K562 (cell line): ENCODE measurements at regions not wholly inside any gene's neighbourhood (a gene's known extent, or its start where the extent isn't known, plus 50 kb on each side); places are given as distances from the start of the nearest gene placed in this dataset.

Experiments
- CHD4 ChIP-seq: fragments of 200-600 bp; sonication (generic); IDR thresholded peaks from 3 replicates; pipeline ENCODE4 v1.6.1; 2012; ENCODE audit warnings: low read depth, mild to moderate bottlenecking, mixed read lengths, low read length, inconsistent platforms; ENCODE audit not compliant: insufficient read depth, insufficient replicate concordance, poor library complexity, severe bottlenecking
- EZH2 ChIP-seq: IDR thresholded peaks from 2 replicates; pipeline ENCODE4 v1.6.1; 2012; ENCODE audit warnings: low read depth, mild to moderate bottlenecking, inconsistent platforms, low read length, borderline replicate concordance
- JUND ChIP-seq, 2 experiments: IDR thresholded peaks; 2 replicates in 1 of 2; 3 replicates in 1 of 2; pipeline ENCODE4 v1.6.1; 2011; ENCODE audit warnings: borderline replicate concordance in 2 of 2, low read depth in 2 of 2, low read length in 2 of 2, improper control_type of control experiment in 1 of 2, missing biosample characterization in 1 of 2, missing genetic modification characterization in 1 of 2, missing genetic modification reagents in 1 of 2
- MXI1 ChIP-seq: IDR thresholded peaks from 2 replicates; pipeline ENCODE4 v1.6.1; 2011; ENCODE audit warnings: low read depth, mild to moderate bottlenecking, improper control_type of control experiment, low read length
- NR2C2 ChIP-seq, 2 experiments: fragments of 200-800 bp in 1 of 2; sonication (Bioruptor generic) in 1 of 2; sonication (generic) in 1 of 2; formaldehyde crosslinking in 1 of 2; IDR thresholded peaks; 2 replicates each; pipeline versions ENCODE4 v1.6.1 to v1.8.0; 2016 to 2022; ENCODE audit warnings: mild to moderate bottlenecking in 1 of 2, missing compliant biosample characterization in 1 of 2, missing genetic modification characterization in 1 of 2, missing genetic modification reagents in 1 of 2
- POLR2A ChIP-seq: fragments of 450-650 bp; conservative IDR thresholded peaks from 2 replicates; pipeline ENCODE4 v1.6.1; 2016
- SRF ChIP-seq, 2 experiments: fragments of 250-450, 450-650 bp in 1 of 2; sonication (Bioruptor Pico) in 1 of 2; sonication (generic) in 1 of 2; formaldehyde crosslinking; IDR thresholded peaks; 2 replicates each; pipeline versions ENCODE4 v1.5.0 to v1.5.1; 2020 to 2022; ENCODE audit warnings: mild to moderate bottlenecking in 1 of 2, missing genetic modification reagents in 1 of 2
- ZBTB7A ChIP-seq: IDR thresholded peaks from 2 replicates; pipeline ENCODE4 v1.6.1; 2011; ENCODE audit warnings: low read depth, mild to moderate bottlenecking, low read length, moderate library complexity, borderline replicate concordance; ENCODE audit not compliant: control insufficient read depth
- TF ChIP-seq, protein P1 (sequence below), 2 experiments: fragments of 200-800 bp in 1 of 2; sonication (Bioruptor generic) in 1 of 2; sonication (generic) in 1 of 2; formaldehyde crosslinking in 1 of 2; IDR thresholded peaks in 1 of 2; conservative IDR thresholded peaks in 1 of 2; 2 replicates each; pipeline versions ENCODE4 v1.5.0 to v1.6.1; 2016 to 2020; ENCODE audit warnings: missing compliant biosample characterization in 1 of 2, missing genetic modification characterization in 1 of 2, missing genetic modification reagents in 1 of 2
- TF ChIP-seq, protein P2 (sequence below): sonication (generic); formaldehyde crosslinking; IDR thresholded peaks from 2 replicates; pipeline ENCODE4 v1.8.0; 2023; ENCODE audit warnings: mild to moderate bottlenecking, missing genetic modification reagents
- TF ChIP-seq, protein P3 (sequence below): fragments of 250-450 bp; sonication (Bioruptor Pico); IDR thresholded peaks from 2 replicates; pipeline ENCODE4 v1.8.0; 2021; ENCODE audit warnings: mild to moderate bottlenecking, moderate library complexity

DNA sequence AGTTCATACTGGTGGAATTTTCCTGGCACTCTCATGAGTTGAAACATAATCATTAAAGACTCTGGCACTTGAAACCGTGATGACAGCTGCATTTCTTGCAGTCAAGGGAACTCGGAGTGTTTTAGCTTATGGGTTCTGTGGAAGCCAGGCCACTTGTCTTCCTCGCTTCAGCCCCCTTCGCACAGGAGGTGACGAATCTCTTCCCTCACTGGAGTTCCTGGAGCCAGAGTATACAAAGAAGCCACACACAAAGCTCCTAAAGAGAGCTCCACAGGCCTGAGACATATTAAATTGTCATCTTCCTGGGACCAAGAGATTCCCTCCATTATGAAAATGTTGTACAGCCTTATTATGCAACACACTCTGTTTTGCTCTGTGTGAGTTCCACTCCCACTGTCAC lies 964.1 kb downstream of the TMEM121 start:
- TF ChIP-seq POLR2A (no peak), CHD4 (no peak), EZH2 (no peak), MXI1 (no peak), ZBTB7A (no peak), NR2C2 (CRISPR knock-in tag; IDR thresholded peaks at IDR 0.05) (no peak), NR2C2 (tag; IDR thresholded peaks at IDR 0.05) (no peak), SRF (CRISPR knock-in tag; IDR thresholded peaks at IDR 0.05) (no peak), JUND (IDR thresholded peaks at IDR 0.05; ENCODE audit: borderline replicate concordance, low read depth, low read length) (no peak), JUND (tag; IDR thresholded peaks at IDR 0.05; ENCODE audit: borderline replicate concordance, low read depth, low read length) (no peak)
- TF ChIP-seq, protein P1, sequence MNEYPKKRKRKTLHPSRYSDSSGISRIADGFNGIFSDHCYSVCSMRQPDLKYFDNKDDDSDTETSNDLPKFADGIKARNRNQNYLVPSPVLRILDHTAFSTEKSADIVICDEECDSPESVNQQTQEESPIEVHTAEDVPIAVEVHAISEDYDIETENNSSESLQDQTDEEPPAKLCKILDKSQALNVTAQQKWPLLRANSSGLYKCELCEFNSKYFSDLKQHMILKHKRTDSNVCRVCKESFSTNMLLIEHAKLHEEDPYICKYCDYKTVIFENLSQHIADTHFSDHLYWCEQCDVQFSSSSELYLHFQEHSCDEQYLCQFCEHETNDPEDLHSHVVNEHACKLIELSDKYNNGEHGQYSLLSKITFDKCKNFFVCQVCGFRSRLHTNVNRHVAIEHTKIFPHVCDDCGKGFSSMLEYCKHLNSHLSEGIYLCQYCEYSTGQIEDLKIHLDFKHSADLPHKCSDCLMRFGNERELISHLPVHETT (CRISPR knock-in tag; conservative IDR thresholded peaks at IDR 0.05 in 1 of 2, IDR thresholded peaks at IDR 0.05 in 1 of 2), result no peak
- TF ChIP-seq, protein P2, sequence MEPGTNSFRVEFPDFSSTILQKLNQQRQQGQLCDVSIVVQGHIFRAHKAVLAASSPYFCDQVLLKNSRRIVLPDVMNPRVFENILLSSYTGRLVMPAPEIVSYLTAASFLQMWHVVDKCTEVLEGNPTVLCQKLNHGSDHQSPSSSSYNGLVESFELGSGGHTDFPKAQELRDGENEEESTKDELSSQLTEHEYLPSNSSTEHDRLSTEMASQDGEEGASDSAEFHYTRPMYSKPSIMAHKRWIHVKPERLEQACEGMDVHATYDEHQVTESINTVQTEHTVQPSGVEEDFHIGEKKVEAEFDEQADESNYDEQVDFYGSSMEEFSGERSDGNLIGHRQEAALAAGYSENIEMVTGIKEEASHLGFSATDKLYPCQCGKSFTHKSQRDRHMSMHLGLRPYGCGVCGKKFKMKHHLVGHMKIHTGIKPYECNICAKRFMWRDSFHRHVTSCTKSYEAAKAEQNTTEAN, result no peak
- TF ChIP-seq, protein P3, sequence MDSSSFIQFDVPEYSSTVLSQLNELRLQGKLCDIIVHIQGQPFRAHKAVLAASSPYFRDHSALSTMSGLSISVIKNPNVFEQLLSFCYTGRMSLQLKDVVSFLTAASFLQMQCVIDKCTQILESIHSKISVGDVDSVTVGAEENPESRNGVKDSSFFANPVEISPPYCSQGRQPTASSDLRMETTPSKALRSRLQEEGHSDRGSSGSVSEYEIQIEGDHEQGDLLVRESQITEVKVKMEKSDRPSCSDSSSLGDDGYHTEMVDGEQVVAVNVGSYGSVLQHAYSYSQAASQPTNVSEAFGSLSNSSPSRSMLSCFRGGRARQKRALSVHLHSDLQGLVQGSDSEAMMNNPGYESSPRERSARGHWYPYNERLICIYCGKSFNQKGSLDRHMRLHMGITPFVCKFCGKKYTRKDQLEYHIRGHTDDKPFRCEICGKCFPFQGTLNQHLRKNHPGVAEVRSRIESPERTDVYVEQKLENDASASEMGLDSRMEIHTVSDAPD, result no peak
